GM21360 (cell line): ENCODE measurements at regions not wholly inside any gene's neighbourhood (a gene's known extent, or its start where the extent isn't known, plus 50 kb on each side); places are given as distances from the start of the nearest gene placed in this dataset.
"Not testable (repeated sequence)": the region's sequence is repeated elsewhere in the genome, so short reads cannot be mapped to it uniquely, and the experiment has no call there.

ENCODE experiments used
- ATAC-seq: cut with Tn5 transposase; IDR thresholded peaks from one replicate; pipeline ENCODE4 v1.9.1; 2021; ENCODE audit warnings: mild to moderate bottlenecking, moderate library complexity; ENCODE audit not compliant: unreplicated experiment

DNA sequence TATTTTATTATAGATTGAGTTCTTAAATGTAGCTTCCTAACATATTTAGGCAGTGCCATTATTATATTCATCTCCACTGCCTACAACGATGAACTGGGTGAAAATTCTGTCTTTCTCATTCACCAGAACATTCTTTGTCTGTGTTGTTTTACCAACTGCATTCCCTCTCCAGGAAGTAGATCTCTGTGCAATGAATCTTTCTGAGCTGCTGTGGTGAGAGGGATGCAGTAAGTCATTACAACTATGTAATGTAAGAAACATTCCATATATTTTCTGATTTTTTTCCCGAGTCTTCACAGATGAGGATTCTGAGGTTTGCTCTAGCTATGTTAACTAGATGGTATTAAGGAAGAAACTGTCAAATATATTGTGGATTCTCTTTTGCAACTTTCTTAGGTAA lies 811.9 kb upstream of the PCDH7 start:
- ATAC-seq, result no peak

DNA sequence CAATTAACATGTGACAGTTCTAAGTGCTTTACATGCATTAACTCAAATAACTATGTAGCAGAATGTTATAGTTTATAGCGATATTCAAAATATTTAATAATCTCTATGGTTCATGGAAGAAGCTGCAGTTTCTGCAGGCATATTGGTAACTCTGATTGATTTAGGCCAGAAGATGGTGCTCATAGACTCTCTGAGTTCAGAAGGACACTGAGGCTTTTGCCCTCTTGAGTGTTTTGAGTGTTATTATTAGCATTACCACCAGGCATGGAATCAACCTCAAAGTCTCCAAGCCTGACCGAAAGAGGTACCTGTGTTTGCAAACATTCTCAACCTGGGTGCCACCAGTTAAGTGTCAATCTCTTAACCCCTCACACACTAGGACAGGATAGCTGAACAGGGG lies 792.3 kb upstream of the PCDH7 start:
- no peak for ATAC-seq

DNA sequence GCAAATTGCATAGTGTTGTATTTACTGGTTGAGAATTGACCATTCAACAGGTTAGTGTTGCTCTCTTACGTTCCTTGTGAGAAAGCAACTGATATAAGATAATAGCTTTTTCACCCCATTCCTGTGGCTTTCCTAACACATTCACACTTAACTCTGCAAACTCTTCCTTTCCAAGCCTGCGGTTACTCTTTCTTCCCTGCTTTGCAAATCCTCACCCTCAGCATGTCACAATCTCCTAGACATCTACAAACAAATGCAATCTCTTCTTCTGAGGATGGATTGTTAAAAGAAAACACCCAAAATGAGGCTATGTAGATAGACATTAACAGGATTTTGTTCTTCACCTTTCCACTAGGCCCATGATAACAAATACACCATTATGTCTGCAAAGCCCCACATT lies 771.7 kb upstream of the PCDH7 start:
- no peak for ATAC-seq

DNA sequence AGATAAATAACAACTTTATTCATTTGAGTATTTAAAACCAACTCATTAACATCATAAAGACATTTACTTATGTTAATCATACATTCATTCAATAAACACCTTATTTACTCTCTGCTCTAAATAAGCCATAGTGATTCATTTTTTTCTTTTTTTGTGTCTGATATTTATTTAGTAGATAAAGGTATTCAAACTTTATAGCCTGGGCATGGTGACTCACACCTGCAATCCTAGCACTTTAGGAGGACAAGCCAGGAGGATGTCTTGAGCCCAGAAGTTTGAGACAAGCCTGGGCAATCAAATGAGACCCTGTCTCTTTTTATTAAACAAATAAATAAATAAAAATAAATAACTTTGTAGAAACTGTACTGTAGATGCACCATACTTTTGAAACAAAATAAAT lies 771.3 kb upstream of the PCDH7 start:
- ATAC-seq, result no peak

DNA sequence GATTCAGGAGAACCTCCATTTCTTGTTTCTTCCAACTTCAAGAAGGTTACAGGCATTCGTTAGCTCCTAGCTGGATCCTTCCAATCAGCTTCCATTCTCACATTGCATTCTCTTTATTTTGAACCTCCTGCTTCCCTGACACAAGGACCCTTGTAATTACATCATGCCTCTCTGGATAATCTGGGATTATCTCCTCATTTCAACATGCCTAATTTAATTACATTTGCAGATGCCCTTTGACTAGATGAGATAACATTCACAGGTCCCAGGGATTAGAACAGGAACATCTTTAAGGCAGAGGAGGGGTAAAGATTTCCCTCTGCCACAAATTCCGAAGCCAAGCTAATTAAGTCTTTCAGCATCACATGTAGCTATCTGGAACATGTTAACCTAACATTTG lies 753.8 kb upstream of the PCDH7 start:
- ATAC-seq, result no peak

GRCh38 chr4:29970626-29971025 lies 749.5 kb upstream of the PCDH7 start:
- no peak for ATAC-seq

- no peak for ATAC-seq
These were observed 748.0 kb upstream of the PCDH7 start for GRCh38 chr4:29972121-29972520.

DNA sequence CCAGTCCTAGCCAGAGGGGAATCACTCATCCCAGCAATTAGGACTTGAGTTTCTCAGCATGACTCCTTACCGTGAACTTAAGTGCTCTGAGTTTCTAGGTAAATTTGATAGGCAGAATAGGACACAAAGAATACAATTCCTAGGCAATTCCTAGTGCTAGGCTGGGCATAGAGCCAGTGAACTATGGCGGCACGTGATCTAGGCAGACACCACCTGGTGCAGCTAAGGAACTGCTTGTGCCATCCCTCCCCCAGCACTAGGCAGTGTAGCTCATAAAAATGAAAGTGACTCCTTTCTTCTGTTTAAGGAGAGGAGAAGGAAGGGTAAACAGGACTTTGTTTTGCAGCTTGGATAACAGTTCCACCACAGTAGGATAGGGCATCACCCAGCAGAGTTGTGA lies 736.3 kb upstream of the PCDH7 start:
- no peak for ATAC-seq

GRCh38 chr4:30001628-30002027 lies 718.5 kb upstream of the PCDH7 start:
- ATAC-seq, result no peak

- no peak for ATAC-seq
These were observed 717.8 kb upstream of the PCDH7 start for GRCh38 chr4:30002341-30002740.

DNA sequence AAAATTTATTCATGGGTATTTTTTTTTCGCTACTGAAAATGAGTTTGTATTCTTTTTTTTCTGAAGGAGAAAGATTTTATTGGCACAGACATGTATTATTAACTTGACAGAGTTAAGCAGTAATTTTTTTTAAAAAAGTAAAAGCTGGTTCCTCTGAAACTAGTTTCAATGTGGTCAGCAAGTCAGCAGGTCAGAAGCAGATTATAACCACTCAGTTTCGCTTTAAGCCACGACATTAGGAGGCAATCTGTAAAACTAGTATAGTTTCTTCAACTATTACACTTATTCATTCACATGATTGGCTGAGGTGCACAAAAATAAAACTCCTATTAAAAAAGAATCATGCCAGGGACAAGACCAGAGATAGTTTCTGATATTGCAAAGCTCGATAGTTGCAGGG lies 714.2 kb upstream of the PCDH7 start:
- no peak for ATAC-seq

- ATAC-seq, result no peak
These were observed 695.6 kb upstream of the PCDH7 start for GRCh38 chr4:30024526-30024925.

- ATAC-seq, result no peak
These were observed 691.3 kb upstream of the PCDH7 start for GRCh38 chr4:30028826-30029225.

- no peak for ATAC-seq
These were observed 664.0 kb upstream of the PCDH7 start for GRCh38 chr4:30056016-30056766.

- ATAC-seq, result no peak
These were observed 651.9 kb upstream of the PCDH7 start for GRCh38 chr4:30068234-30068633.

DNA sequence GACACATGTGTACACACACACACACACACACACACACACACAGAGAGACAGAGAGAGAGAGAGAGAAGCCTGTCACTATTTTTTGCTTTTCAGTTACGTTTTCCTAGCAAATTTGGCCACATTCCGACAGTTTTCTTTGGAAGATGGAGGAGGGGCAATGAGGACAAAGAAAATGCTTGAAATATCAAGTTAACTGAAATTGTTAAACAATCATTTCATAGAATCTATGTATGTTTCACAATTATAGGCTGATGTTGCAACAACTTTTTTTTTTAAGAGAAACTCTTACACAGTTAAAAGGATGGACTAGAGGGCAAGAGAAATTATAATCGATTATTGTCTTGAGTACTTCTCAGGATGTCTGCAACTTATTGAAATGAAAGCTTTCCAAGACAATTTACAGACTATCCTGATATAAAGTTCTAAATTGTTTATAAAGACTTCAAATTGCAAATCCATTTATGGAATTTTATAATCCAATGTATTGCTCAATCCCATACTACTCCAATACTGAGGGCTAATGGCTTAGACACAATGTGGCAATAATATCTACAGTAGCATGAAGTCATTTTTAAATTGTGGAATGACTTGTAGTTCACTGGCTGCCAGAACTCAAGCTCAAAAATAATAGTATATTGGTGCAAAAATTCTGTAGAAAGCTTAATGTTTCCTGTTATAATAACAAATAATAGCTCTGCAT lies 647.0 kb upstream of the PCDH7 start:
- ATAC-seq, result no peak

- ATAC-seq, result not testable (repeated sequence)
These were observed 627.6 kb upstream of the PCDH7 start for GRCh38 chr4:30092420-30093128.

DNA sequence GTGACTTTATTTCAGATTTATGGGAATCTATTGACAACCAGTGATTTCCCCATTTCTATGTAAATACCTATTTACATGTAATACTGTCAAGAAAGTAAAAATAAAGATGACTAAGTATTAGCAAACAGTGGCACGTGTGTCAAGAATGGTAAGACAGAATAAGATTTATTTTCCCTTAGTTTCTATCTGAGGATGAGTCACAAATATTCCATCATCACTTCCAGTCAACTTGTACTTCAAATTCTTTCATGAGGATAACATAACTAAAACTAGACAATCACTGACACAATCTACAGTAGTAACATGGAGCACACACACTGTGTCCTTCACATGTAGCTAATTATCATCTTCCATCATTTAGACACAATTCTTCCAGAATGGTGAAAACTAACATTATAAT lies 625.3 kb upstream of the PCDH7 start:
- ATAC-seq, result no peak

- ATAC-seq, result no peak
These were observed 616.7 kb upstream of the PCDH7 start for GRCh38 chr4:30103455-30103854.

DNA sequence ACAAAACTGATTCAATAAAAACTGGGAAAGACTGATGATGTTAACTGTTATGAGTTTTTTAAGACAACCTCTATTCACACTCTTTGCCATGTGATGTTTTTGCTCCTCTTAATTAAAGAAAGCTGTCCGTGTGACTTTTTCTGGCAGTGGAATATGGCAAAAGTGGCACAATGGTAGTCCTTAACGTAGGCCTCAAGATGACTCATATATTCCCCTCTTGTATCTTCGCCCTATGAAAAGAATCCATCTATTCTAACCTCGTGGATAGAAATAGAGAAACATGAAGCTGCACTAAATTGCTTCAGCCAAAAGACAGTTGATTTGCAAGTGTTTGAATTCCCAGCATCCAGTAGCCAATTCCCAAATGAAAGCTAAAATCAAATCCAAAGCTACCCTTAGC lies 603.8 kb upstream of the PCDH7 start:
- ATAC-seq, result no peak

GRCh38 chr4:30117433-30117832 lies 602.7 kb upstream of the PCDH7 start:
- ATAC-seq, result no peak

GRCh38 chr4:30122711-30123110 lies 597.5 kb upstream of the PCDH7 start:
- no peak for ATAC-seq
